B cell (primary cell): ENCODE measurements at regions not wholly inside any gene's neighbourhood (a gene's known extent, or its start where the extent isn't known, plus 50 kb on each side); places are given as distances from the start of the nearest gene placed in this dataset.

ENCODE experiments used
- CTCF ChIP-seq: fragments of 200-600 bp; IDR thresholded peaks from one replicate; pipeline ENCODE4 v1.8.0; 2022; ENCODE audit warnings: antibody characterized with exemption, mild to moderate bottlenecking
- EZH2 ChIP-seq: IDR thresholded peaks from 2 replicates; pipeline ENCODE4 v1.6.1; 2012; ENCODE audit warnings: borderline replicate concordance, low read depth, mild to moderate bottlenecking, moderate library complexity, low read length; ENCODE audit not compliant: insufficient read depth, poor library complexity, severe bottlenecking

- TF ChIP-seq CTCF (no peak), EZH2 (no peak)
Measured at GRCh38 chr15:39456159-39456558, 124.7 kb upstream of the THBS1 start.
